ENCODE measurements at regions not wholly inside any gene's neighbourhood (a gene's known extent, or its start where the extent isn't known, plus 50 kb on each side); places are given as distances from the start of the nearest gene placed in this dataset.

- H3K4me3 ChIP-seq, result no peak overlapping the region
- H3K9me3 ChIP-seq (ENCODE audit: control insufficient read depth in 4 of 4, insufficient read depth in 3 of 4, low read length in 3 of 4), result no peaks in the 10 kb centered on the region
- H3K27me3 ChIP-seq (ENCODE audit: control insufficient read depth in 3 of 3, insufficient read depth in 3 of 3, low read length in 2 of 3), result no peaks in the 10 kb centered on the region
- no peak for ATAC-seq (ENCODE audit: insufficient read depth, low FRiP score)
- H3K36me3 ChIP-seq (ENCODE audit: control insufficient read depth in 4 of 4, insufficient read depth in 4 of 4, low read length in 4 of 4), result no peaks in the 10 kb centered on the region
- H3K9ac ChIP-seq (ENCODE audit: insufficient read depth in 1 of 2, low read length in 2 of 2), result no peak overlapping the region
- H3K27ac ChIP-seq (ENCODE audit: low read depth in 1 of 2, low read length in 1 of 2), result no peak overlapping the region
- no peak for TF ChIP-seq CTCF (IDR thresholded peaks at IDR 0.05; ENCODE audit: control extremely low read depth, extremely low read depth)
- DNase-seq, result no peak
- WGBS, 2 donors, result 91% methylated on average over 5 of the region's 5 CpGs
- peaks cover 0 to 28% (median 2%) of the 10 kb centered on the region in 5 donors for H3K4me1 ChIP-seq (ENCODE audit: control insufficient read depth in 5 of 5, insufficient read depth in 5 of 5, low read length in 5 of 5)
Observed at GRCh38 chr10:78980815-78981214, 88.0 kb upstream of the ZMIZ1 start.

- Histone ChIP-seq H3K4me3 (no peak overlapping the region), H3K27me3 (ENCODE audit: control insufficient read depth in 3 of 3, insufficient read depth in 3 of 3, low read length in 2 of 3) (no peaks in the 10 kb centered on the region), H3K9ac (ENCODE audit: insufficient read depth in 1 of 2, low read length in 2 of 2) (no peak overlapping the region), H3K9me3 (ENCODE audit: control insufficient read depth in 4 of 4, insufficient read depth in 3 of 4, low read length in 3 of 4) (no peaks in the 10 kb centered on the region), H3K27ac (ENCODE audit: low read depth in 1 of 2, low read length in 1 of 2) (no peak overlapping the region), H3K4me1 (ENCODE audit: control insufficient read depth in 5 of 5, insufficient read depth in 5 of 5, low read length in 5 of 5) (peaks cover 0 to 28% (median 2%) of the 10 kb centered on the region in 5 donors), H3K36me3 (ENCODE audit: control insufficient read depth in 4 of 4, insufficient read depth in 4 of 4, low read length in 4 of 4) (no peaks in the 10 kb centered on the region)
- TF ChIP-seq CTCF (IDR thresholded peaks at IDR 0.05; ENCODE audit: control extremely low read depth, extremely low read depth), result no peak
- 74 to 82% methylated on average over 6 of the region's 6 CpGs for WGBS, 2 donors
- no peak for DNase-seq
- ATAC-seq (ENCODE audit: insufficient read depth, low FRiP score), result no peak
Observed at GRCh38 chr10:78981257-78981969, 87.4 kb upstream of the ZMIZ1 start.

GRCh38 chr10:78981970-78982281 is 86.8 kb upstream of the ZMIZ1 start:
- H3K36me3 ChIP-seq (ENCODE audit: control insufficient read depth in 4 of 4, insufficient read depth in 4 of 4, low read length in 4 of 4), result no peaks in the 10 kb centered on the region
- H3K4me3 ChIP-seq, result no peak overlapping the region
- H3K9me3 ChIP-seq (ENCODE audit: control insufficient read depth in 4 of 4, insufficient read depth in 3 of 4, low read length in 3 of 4), result no peaks in the 10 kb centered on the region
- H3K27me3 ChIP-seq (ENCODE audit: control insufficient read depth in 3 of 3, insufficient read depth in 3 of 3, low read length in 2 of 3), result no peaks in the 10 kb centered on the region
- H3K27ac ChIP-seq (ENCODE audit: low read depth in 1 of 2, low read length in 1 of 2), result no peak overlapping the region
- WGBS, 2 donors, result 80 to 87% methylated on average over 4 of the region's 4 CpGs
- peaks cover 0 to 28% (median 2%) of the 10 kb centered on the region in 5 donors for H3K4me1 ChIP-seq (ENCODE audit: control insufficient read depth in 5 of 5, insufficient read depth in 5 of 5, low read length in 5 of 5)
- TF ChIP-seq CTCF (IDR thresholded peaks at IDR 0.05; ENCODE audit: control extremely low read depth, extremely low read depth), result no peak
- no peak overlapping the region for H3K9ac ChIP-seq (ENCODE audit: insufficient read depth in 1 of 2, low read length in 2 of 2)
- ATAC-seq (ENCODE audit: insufficient read depth, low FRiP score) (no peak), DNase-seq (peak in 1 of 3 donors; percentile 49)

GRCh38 chr10:78982726-78983125 is 86.0 kb upstream of the ZMIZ1 start:
- Histone ChIP-seq H3K9ac (ENCODE audit: insufficient read depth in 1 of 2, low read length in 2 of 2) (no peak overlapping the region), H3K4me3 (no peak overlapping the region), H3K4me1 (ENCODE audit: control insufficient read depth in 5 of 5, insufficient read depth in 5 of 5, low read length in 5 of 5) (peaks cover 0 to 22% (median under 1%) of the 10 kb centered on the region in 5 donors), H3K27me3 (ENCODE audit: control insufficient read depth in 3 of 3, insufficient read depth in 3 of 3, low read length in 2 of 3) (no peaks in the 10 kb centered on the region), H3K27ac (ENCODE audit: low read depth in 1 of 2, low read length in 1 of 2) (no peak overlapping the region), H3K9me3 (ENCODE audit: control insufficient read depth in 4 of 4, insufficient read depth in 3 of 4, low read length in 3 of 4) (no peaks in the 10 kb centered on the region), H3K36me3 (ENCODE audit: control insufficient read depth in 4 of 4, insufficient read depth in 4 of 4, low read length in 4 of 4) (no peaks in the 10 kb centered on the region)
- 83 to 92% methylated on average over 6 of the region's 6 CpGs for WGBS, 2 donors
- no peak for ATAC-seq (ENCODE audit: insufficient read depth, low FRiP score)
- DNase-seq, result no peak
- TF ChIP-seq CTCF (IDR thresholded peaks at IDR 0.05; ENCODE audit: control extremely low read depth, extremely low read depth), result no peak

All from lung (tissue), 11 donors.